Naive thymus-derived CD4-positive, alpha-beta T cell (primary cell): ENCODE measurements at regions not wholly inside any gene's neighbourhood (a gene's known extent, or its start where the extent isn't known, plus 50 kb on each side); places are given as distances from the start of the nearest gene placed in this dataset.
"Not testable (repeated sequence)": the region's sequence is repeated elsewhere in the genome, so short reads cannot be mapped to it uniquely, and the experiment has no call there.

ENCODE experiments used
- ATAC-seq: fragments of 150-1000 bp; cut with Tn5 transposase; 2 replicates; pipeline ENCODE4 v1.10.0; 2021; ENCODE audit warnings: mild to moderate bottlenecking, moderate library complexity
- CTCF ChIA-PET: fragments of 350-600 bp; sonication (Branson Sonifier 250); formaldehyde crosslinking; loops from one replicate; lab custom pipeline; 2021; ENCODE audit warnings: antibody characterized with exemption; lab: Charles Lee
- POLR2A ChIA-PET: fragments of 350-600 bp; sonication (Branson Sonifier 250); formaldehyde crosslinking; loops from one replicate; lab custom pipeline; 2021; ENCODE audit warnings: antibody characterized with exemption, inconsistent platforms; lab: Charles Lee
- DNase-seq, 9 donors: peaks; one replicate each; pipeline versions ENCODE4 v3.0.0 to v3.0.0-alpha.2; 2020 to 2022; ENCODE audit warnings: mixed read lengths in 1 of 9
- H3K27ac ChIP-seq: one replicate; pipeline ENCODE4 v1.7.0; 2013; ENCODE audit warnings: mild to moderate bottlenecking, low read depth, low read length, moderate library complexity
- H3K27me3 ChIP-seq, 2 donors: one replicate each; pipeline ENCODE4 v1.7.0; 2013; ENCODE audit warnings: low read length in 2 of 2, mild to moderate bottlenecking in 2 of 2, moderate library complexity in 2 of 2; ENCODE audit not compliant: control insufficient read depth in 2 of 2, insufficient read depth in 2 of 2
- H3K36me3 ChIP-seq, 3 experiments: 1 replicate in 2 of 3; 2 replicates in 1 of 3; pipeline ENCODE4 v1.7.0; 2013; ENCODE audit warnings: low read length in 3 of 3, mild to moderate bottlenecking in 3 of 3, moderate library complexity in 1 of 3; ENCODE audit not compliant: insufficient read depth in 3 of 3, control insufficient read depth in 2 of 3
- H3K4me1 ChIP-seq, 2 donors: one replicate each; pipeline ENCODE4 v1.7.0; 2013; ENCODE audit warnings: low read length in 2 of 2, mild to moderate bottlenecking in 2 of 2, moderate library complexity in 1 of 2; ENCODE audit not compliant: control insufficient read depth in 2 of 2, insufficient read depth in 2 of 2
- H3K4me3 ChIP-seq: 2 replicates; pipeline ENCODE4 v1.7.0; 2013; ENCODE audit warnings: mild to moderate bottlenecking, low read length
- H3K9me3 ChIP-seq, 3 experiments: 1 replicate in 2 of 3; 2 replicates in 1 of 3; pipeline ENCODE4 v1.7.0; 2013; ENCODE audit warnings: low read length in 3 of 3; ENCODE audit not compliant: control insufficient read depth in 2 of 3
- H3K27ac Mint-ChIP-seq, 9 donors: one replicate each; pipeline ENCODE4 v1.8.0; 2020 to 2022; ENCODE audit warnings: mixed read lengths in 9 of 9, mild to moderate bottlenecking in 8 of 9, moderate library complexity in 5 of 9, inconsistent platforms in 2 of 9
- H3K27me3 Mint-ChIP-seq, 5 donors: one replicate each; pipeline ENCODE4 v1.8.0; 2021 to 2022; ENCODE audit warnings: mixed read lengths in 5 of 5, mild to moderate bottlenecking in 1 of 5
- H3K36me3 Mint-ChIP-seq, 5 donors: one replicate each; pipeline ENCODE4 v1.8.0; 2020 to 2022; ENCODE audit warnings: mixed read lengths in 5 of 5, mild to moderate bottlenecking in 3 of 5, inconsistent platforms in 1 of 5
- H3K4me1 Mint-ChIP-seq, 7 donors: one replicate each; pipeline ENCODE4 v1.8.0; 2020 to 2022; ENCODE audit warnings: mixed read lengths in 7 of 7, mild to moderate bottlenecking in 3 of 7, inconsistent platforms in 1 of 7
- H3K4me3 Mint-ChIP-seq, 10 donors: one replicate each; pipeline ENCODE4 v1.8.0; 2020 to 2022; ENCODE audit warnings: mild to moderate bottlenecking in 10 of 10, mixed read lengths in 10 of 10, moderate library complexity in 6 of 10, inconsistent platforms in 2 of 10
- H3K9me3 Mint-ChIP-seq, 11 donors: one replicate each; pipeline ENCODE4 v1.8.0; 2020 to 2022; ENCODE audit warnings: mixed read lengths in 11 of 11, mild to moderate bottlenecking in 4 of 11, inconsistent platforms in 1 of 11, moderate library complexity in 1 of 11
- intact Hi-C, 2 donors: fragments of 100-400 bp; cut with micrococcal nuclease; formaldehyde crosslinking; loops; one replicate each; pipeline ENCODE4 v1.15.1; 2023

GRCh38 chr7:7005949-7006348 lies 176.4 kb upstream of the C1GALT1 start:
- H3K4me3 ChIP-seq, H3K4me3 Mint-ChIP-seq, H3K4me1 ChIP-seq, DNase-seq, H3K36me3 ChIP-seq, POLR2A ChIA-PET, H3K9me3 ChIP-seq, ATAC-seq, H3K27me3 ChIP-seq, H3K27ac Mint-ChIP-seq, intact Hi-C loops, CTCF ChIA-PET, H3K4me1 Mint-ChIP-seq, H3K27ac ChIP-seq, H3K36me3 Mint-ChIP-seq: not testable (repeated sequence)
- Mint-ChIP-seq H3K9me3 (peaks cover 0 to 22% (median 7%) of the 10 kb centered on the region in 11 donors), H3K27me3 (peaks cover 2 to 31% (median 11%) of the 10 kb centered on the region in 5 donors)

DNA sequence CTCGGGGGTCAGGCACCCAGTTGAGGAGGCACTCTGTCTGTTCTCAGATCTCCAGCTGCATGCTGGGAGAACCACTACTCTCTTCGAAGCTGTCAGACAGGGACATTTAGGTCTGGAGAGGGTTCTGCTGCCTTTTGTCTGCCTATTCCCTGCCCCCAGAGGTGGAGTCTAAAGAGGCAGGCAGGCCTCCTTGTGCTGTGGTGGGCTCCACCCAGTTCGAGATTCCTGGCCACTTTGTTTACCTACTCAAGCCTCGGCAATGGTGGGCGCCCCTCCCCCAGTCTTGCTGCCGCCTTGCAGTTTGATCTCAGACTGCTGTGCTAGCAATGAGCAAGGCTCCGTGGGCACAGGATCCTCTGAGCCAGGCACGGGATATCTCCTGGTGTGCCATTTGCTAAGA lies 171.1 kb upstream of the C1GALT1 start:
- CTCF ChIA-PET, DNase-seq, H3K4me1 Mint-ChIP-seq, H3K4me3 Mint-ChIP-seq, H3K27me3 ChIP-seq, H3K36me3 Mint-ChIP-seq, H3K27ac Mint-ChIP-seq, ATAC-seq, H3K9me3 ChIP-seq, POLR2A ChIA-PET, intact Hi-C loops, H3K4me3 ChIP-seq, H3K4me1 ChIP-seq, H3K27ac ChIP-seq, H3K36me3 ChIP-seq: not testable (repeated sequence)
- Mint-ChIP-seq H3K9me3 (peaks cover 0 to 22% (median 8%) of the 10 kb centered on the region in 11 donors), H3K27me3 (peaks cover 0 to 40% (median 30%) of the 10 kb centered on the region in 5 donors)

DNA sequence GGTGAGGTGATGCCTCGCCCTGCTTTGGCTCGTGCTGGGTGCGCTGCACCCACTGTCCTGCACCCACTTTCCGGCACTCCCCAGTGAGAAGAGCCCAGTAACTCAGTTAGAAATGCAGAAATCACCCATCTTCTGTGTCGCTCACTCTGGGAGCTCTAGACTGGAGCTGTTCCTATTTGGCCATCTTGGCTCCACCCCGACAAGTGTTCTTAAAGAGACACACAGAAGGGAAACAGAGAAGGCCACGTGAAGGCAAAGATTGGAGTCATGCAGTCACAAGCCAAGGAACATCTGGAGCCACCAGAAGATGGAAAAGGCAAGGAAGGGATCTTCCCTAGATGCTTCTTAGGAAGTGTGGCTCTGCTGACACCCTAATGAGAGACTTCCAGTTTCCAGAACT lies 170.6 kb upstream of the C1GALT1 start:
- CTCF ChIA-PET, H3K4me1 Mint-ChIP-seq, H3K36me3 Mint-ChIP-seq, H3K36me3 ChIP-seq, H3K4me3 ChIP-seq, intact Hi-C loops, ATAC-seq, H3K4me3 Mint-ChIP-seq, H3K4me1 ChIP-seq, H3K27ac Mint-ChIP-seq, DNase-seq, H3K9me3 ChIP-seq, POLR2A ChIA-PET, H3K27me3 ChIP-seq, H3K27ac ChIP-seq: not testable (repeated sequence)
- H3K27me3 Mint-ChIP-seq = peaks cover 0 to 40% (median 30%) of the 10 kb centered on the region in 5 donors
- peaks cover 0 to 18% (median 7%) of the 10 kb centered on the region in 11 donors for H3K9me3 Mint-ChIP-seq

DNA sequence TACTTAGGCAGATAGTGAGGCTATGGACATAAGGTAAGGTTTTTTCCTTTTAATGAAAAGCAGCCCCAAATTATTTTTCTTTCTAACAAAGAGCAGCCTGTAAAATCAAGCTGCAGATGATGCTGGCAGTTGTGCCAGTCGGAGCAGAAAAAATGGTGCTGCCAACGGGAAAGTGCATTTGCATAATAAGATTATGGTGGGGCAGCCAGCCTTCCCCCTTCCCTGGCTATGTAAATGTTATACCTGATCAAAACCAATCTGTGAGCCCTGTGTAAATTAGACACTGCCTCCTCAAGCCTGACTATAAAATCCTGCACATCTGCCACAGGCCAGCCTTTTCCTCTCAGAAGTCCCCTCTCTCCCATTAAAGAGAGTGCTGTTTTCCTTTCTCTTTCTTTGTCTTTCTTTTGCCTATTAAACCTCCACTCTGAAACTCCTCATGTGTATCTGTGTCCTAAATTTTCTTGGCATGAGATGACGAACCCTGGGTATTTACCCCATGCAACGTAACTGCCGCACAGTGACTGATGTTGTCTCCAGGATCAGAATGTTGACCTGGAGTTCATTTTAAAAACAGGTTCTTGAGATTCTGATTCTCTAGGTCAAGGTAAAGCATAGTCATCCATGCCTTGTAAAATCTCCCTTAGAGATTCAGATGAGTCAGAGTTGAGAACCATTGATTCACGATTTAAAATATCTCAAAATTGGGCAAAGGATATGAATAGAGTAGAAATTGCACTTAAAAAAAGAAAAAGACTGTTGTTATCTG lies 167.3 kb upstream of the C1GALT1 start:
- Mint-ChIP-seq H3K27me3 (peaks cover 0 to 32% (median 30%) of the 10 kb centered on the region in 5 donors), H3K4me3 (no peak overlapping the region), H3K27ac (no peak overlapping the region), H3K4me1 (no peaks in the 10 kb centered on the region), H3K36me3 (no peaks in the 10 kb centered on the region), H3K9me3 (peaks cover 0 to 10% (median 3%) of the 10 kb centered on the region in 11 donors)
- Histone ChIP-seq H3K27ac (no peak overlapping the region), H3K9me3 (no peaks in the 10 kb centered on the region), H3K36me3 (no peaks in the 10 kb centered on the region), H3K4me1 (no peaks in the 10 kb centered on the region), H3K27me3 (no peaks in the 10 kb centered on the region), H3K4me3 (no peak overlapping the region)
- intact Hi-C loops = no loop called here
- ATAC-seq = no peak
- DNase-seq = no peak
- ChIA-PET CTCF (no interaction called here), POLR2A (no interaction called here)

GRCh38 chr7:7017707-7018280 lies 164.6 kb upstream of the C1GALT1 start:
- H3K27me3 Mint-ChIP-seq = peaks cover 0 to 18% (median 17%) of the 10 kb centered on the region in 5 donors
- ChIA-PET POLR2A (no interaction called here), CTCF (interaction anchor here (0.6 kb wide), 1 partner anchor 121 kb away, joined by 3 read pairs; no protein-coding TSS in a partner anchor)
- H3K9me3 Mint-ChIP-seq = peaks cover 0 to 1% (median 0%) of the 10 kb centered on the region in 11 donors
- H3K4me1 Mint-ChIP-seq = no peaks in the 10 kb centered on the region
- H3K36me3 Mint-ChIP-seq = no peaks in the 10 kb centered on the region
- intact Hi-C loops = no loop called here
- Histone ChIP-seq H3K9me3 (no peaks in the 10 kb centered on the region), H3K36me3 (no peaks in the 10 kb centered on the region), H3K27me3 (no peaks in the 10 kb centered on the region), H3K27ac (no peak overlapping the region), H3K4me3 (no peak overlapping the region), H3K4me1 (no peaks in the 10 kb centered on the region)
- DNase-seq (no peak), ATAC-seq (no peak)
- H3K27ac Mint-ChIP-seq = no peak overlapping the region
- H3K4me3 Mint-ChIP-seq = no peak overlapping the region

DNA sequence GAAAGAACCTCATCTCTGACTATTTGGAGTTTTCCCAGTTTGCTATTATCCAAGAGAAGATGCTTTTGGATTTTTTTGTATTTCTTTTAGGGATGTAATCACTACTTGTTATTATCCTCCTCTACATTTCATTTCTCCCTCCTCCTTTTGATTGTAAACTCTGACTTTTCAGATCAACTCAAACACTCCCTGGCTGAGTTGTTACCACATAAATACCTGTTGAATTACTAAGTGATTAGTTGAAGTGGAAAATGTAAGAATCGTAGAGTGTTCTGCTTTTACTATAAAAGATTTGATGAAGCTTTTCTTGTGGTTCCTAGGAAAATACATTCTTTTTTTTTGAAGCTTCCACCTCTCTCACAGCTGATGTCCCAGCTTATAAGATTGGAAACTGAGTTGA lies 164.1 kb upstream of the C1GALT1 start:
- H3K36me3 ChIP-seq = no peaks in the 10 kb centered on the region
- H3K27me3 ChIP-seq = no peaks in the 10 kb centered on the region
- no peak overlapping the region for H3K27ac Mint-ChIP-seq
- H3K27me3 Mint-ChIP-seq = peaks cover 0 to 16% (median 14%) of the 10 kb centered on the region in 5 donors
- H3K9me3 ChIP-seq = no peaks in the 10 kb centered on the region
- DNase-seq (no peak), ATAC-seq (no peak)
- intact Hi-C loops = no loop called here
- H3K27ac ChIP-seq = no peak overlapping the region
- ChIA-PET CTCF (no interaction called here), POLR2A (no interaction called here)
- H3K4me3 ChIP-seq = no peak overlapping the region
- H3K36me3 Mint-ChIP-seq = no peaks in the 10 kb centered on the region
- H3K4me3 Mint-ChIP-seq = no peak overlapping the region
- no peaks in the 10 kb centered on the region for H3K4me1 ChIP-seq
- H3K9me3 Mint-ChIP-seq = peaks cover 0 to 2% (median 0%) of the 10 kb centered on the region in 11 donors
- H3K4me1 Mint-ChIP-seq = no peaks in the 10 kb centered on the region
